Small intestine (tissue), 7 donors: ENCODE measurements at regions not wholly inside any gene's neighbourhood (a gene's known extent, or its start where the extent isn't known, plus 50 kb on each side); places are given as distances from the start of the nearest gene placed in this dataset.

Source experiments
- DNase-seq, 2 donors: peaks; one replicate each; pipeline versions ENCODE4 v3.0.0 to v3.0.0-alpha.2; 2013
- FAIRE-seq: peaks from 2 replicates; lab custom pipeline; 2012; peaks lifted over from hg19 to GRCh38; lab: Jason Lieb, UNC
- H3K27ac ChIP-seq, 3 donors: one replicate each; pipeline ENCODE4 v1.5.1; 2013; ENCODE audit warnings: low read length in 2 of 3, mild to moderate bottlenecking in 2 of 3, control low read depth in 1 of 3, inconsistent platforms in 1 of 3, low read depth in 1 of 3, moderate library complexity in 1 of 3
- H3K27me3 ChIP-seq, 3 donors: one replicate each; pipeline ENCODE4 v1.6.1; 2013; ENCODE audit warnings: low read length in 3 of 3, inconsistent platforms in 1 of 3; ENCODE audit not compliant: control insufficient read depth in 3 of 3, insufficient read depth in 3 of 3
- H3K36me3 ChIP-seq, 3 donors: one replicate each; pipeline ENCODE4 v1.6.1; 2013; ENCODE audit warnings: low read length in 3 of 3, inconsistent platforms in 1 of 3, low read depth in 1 of 3, mild to moderate bottlenecking in 1 of 3, moderate library complexity in 1 of 3; ENCODE audit not compliant: control insufficient read depth in 3 of 3, insufficient read depth in 2 of 3
- H3K4me1 ChIP-seq, 3 donors: one replicate each; pipeline ENCODE4 v1.6.1; 2013; ENCODE audit warnings: low read length in 2 of 3, inconsistent platforms in 1 of 3, low read depth in 1 of 3, mild to moderate bottlenecking in 1 of 3, moderate library complexity in 1 of 3; ENCODE audit not compliant: control insufficient read depth in 3 of 3, insufficient read depth in 2 of 3
- H3K4me3 ChIP-seq, 3 donors: one replicate each; pipeline ENCODE4 v1.5.1; 2013; ENCODE audit warnings: low read length in 3 of 3, control low read depth in 1 of 3, inconsistent platforms in 1 of 3, low read depth in 1 of 3, mild to moderate bottlenecking in 1 of 3, moderate library complexity in 1 of 3
- H3K9me3 ChIP-seq, 2 donors: one replicate each; pipeline ENCODE4 v1.6.1; 2013; ENCODE audit warnings: low read depth in 1 of 2, low read length in 1 of 2; ENCODE audit not compliant: control insufficient read depth in 2 of 2, insufficient read depth in 1 of 2
- WGBS, 3 donors: extraction: QIAGEN DNeasy Blood & Tissue Kit; methylation state at CpG; one replicate each; pipeline ENCODE4 v1.1.7; 2013; 5-methylcytosine and 5-hydroxymethylcytosine counted together
- donor health status: healthy with polysubstance abuse.
- donor health status: control.
- donor health status: control.
- donor health status: Bipolar disorder and iron deficiency.
- donor health status: healthy.

- no peaks in the 10 kb centered on the region for H3K27me3 ChIP-seq
- H3K36me3 ChIP-seq = no peaks in the 10 kb centered on the region
- H3K9me3 ChIP-seq = peaks cover 0 to 2% of the 10 kb centered on the region in 2 donors
- DNase-seq (no peak), FAIRE-seq (no peak)
- H3K4me3 ChIP-seq = no peak overlapping the region
- H3K27ac ChIP-seq = no peak overlapping the region
- WGBS, 3 donors = 48 to 72% (median 53%) methylated on average over 6 of the region's 6 CpGs
- H3K4me1 ChIP-seq = no peaks in the 10 kb centered on the region
Measured at GRCh38 chr17:14593956-14594355, 293.1 kb downstream of the HS3ST3B1 start.

DNA sequence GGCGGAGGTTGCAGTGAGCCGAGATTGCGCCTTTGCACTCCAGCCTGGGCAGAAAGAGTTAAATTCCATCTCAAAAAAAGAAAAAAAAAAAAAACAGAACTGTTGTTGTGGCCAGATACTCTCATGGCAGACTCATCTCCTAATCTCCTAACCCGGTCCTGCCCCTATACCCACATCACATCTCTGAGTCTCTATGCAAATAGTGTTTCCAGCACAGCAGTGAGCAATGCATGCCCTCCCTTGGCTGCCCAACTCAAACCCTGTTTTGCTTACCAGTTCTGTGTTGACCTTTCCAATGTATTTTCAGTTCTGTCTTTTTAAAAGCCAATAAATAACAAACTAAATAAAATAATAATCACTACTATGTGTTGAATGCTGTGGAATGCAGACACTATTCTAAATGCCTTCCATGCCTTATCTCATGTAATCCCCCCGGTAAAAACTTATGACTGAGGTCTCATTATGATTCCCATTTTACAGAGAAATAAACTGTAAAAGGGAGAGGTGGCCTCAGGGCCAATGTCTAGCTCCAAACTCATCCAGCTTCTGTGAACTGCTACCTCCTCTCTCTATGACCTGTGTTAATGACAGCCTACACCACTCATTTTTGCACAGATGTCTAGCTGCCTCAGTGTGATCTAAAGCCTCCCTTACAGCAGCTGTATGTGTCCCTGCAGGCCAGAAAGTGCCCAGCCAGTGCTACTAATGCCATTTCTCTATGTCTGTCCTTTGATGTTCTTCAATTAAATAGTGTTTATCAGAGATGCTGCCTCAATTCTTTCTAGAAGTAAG, 289.8 kb downstream of the HS3ST3B1 start:
- no peak overlapping the region for H3K4me3 ChIP-seq
- FAIRE-seq (no peak), DNase-seq (no peak)
- H3K27me3 ChIP-seq = no peaks in the 10 kb centered on the region
- no peaks in the 10 kb centered on the region for H3K4me1 ChIP-seq
- peaks cover 0 to 2% of the 10 kb centered on the region in 2 donors for H3K9me3 ChIP-seq
- no peak overlapping the region for H3K27ac ChIP-seq
- H3K36me3 ChIP-seq = no peaks in the 10 kb centered on the region
- 82 to 84% (median 82%) methylated on average over 5 of the region's 5 CpGs for WGBS, 3 donors

- no peaks in the 10 kb centered on the region for H3K36me3 ChIP-seq
- H3K4me1 ChIP-seq = no peaks in the 10 kb centered on the region
- FAIRE-seq = no peak
- H3K4me3 ChIP-seq = no peak overlapping the region
- no peak overlapping the region for H3K27ac ChIP-seq
- WGBS, 3 donors = 87 to 97% (median 92%) methylated on average over 4 of the region's 4 CpGs
- DNase-seq = no peak
- no peaks in the 10 kb centered on the region for H3K27me3 ChIP-seq
- H3K9me3 ChIP-seq = no peaks in the 10 kb centered on the region
Measured at GRCh38 chr17:14585099-14585498, 284.2 kb downstream of the HS3ST3B1 start.

DNA sequence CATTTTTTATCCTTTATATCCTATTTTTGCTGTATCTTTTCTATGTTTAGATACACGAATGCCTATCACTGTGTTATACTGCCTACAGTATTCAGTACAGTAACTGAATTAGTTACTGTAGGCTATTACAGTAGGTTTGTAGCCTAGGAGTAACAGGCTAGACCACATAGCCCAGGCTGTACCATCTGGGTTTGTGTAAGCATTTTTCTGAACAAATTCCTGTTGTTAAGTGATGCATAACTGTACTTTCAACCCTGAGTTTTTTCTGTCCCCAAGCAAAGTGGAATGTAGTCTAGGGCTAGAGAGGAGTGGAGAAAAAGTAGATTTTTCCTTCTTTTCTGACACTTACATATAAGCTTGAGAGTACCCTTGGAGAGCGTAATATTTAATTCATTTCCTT, 282.1 kb downstream of the HS3ST3B1 start:
- Histone ChIP-seq H3K27me3 (no peaks in the 10 kb centered on the region), H3K27ac (no peak overlapping the region), H3K36me3 (no peaks in the 10 kb centered on the region), H3K9me3 (no peaks in the 10 kb centered on the region), H3K4me3 (no peak overlapping the region), H3K4me1 (no peaks in the 10 kb centered on the region)
- DNase-seq = no peak
- WGBS, 3 donors = 90 to 98% (median 90%) methylated on average over 2 of the region's 2 CpGs
- no peak for FAIRE-seq

GRCh38 chr17:14581186-14581830, 280.4 kb downstream of the HS3ST3B1 start:
- DNase-seq (no peak), FAIRE-seq (no peak)
- Histone ChIP-seq H3K36me3 (no peaks in the 10 kb centered on the region), H3K9me3 (no peaks in the 10 kb centered on the region), H3K4me3 (no peak overlapping the region), H3K27ac (no peak overlapping the region), H3K27me3 (no peaks in the 10 kb centered on the region), H3K4me1 (no peaks in the 10 kb centered on the region)
- 74 to 83% (median 79%) methylated on average over 10 of the region's 10 CpGs for WGBS, 3 donors

DNA sequence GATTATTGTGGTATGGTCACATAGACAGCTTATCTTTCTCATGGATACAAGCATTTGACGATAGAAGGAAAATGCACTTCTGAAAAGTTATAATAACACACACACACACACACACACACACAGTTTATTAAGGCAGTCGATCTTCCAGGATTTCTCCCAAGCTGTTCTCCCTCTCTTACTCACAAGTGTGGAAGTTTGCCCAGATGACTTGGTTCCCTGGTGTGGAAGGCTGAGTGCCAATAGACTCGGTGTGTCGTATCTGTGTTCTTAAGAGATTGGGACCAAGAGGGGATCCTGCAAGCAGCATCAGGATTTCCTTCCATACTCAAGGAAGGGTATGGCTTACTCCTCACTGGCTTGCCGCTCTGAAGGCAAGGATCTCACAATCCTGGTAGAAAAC, 279.6 kb downstream of the HS3ST3B1 start:
- H3K4me1 ChIP-seq = no peaks in the 10 kb centered on the region
- FAIRE-seq (no peak), DNase-seq (no peak)
- no peak overlapping the region for H3K4me3 ChIP-seq
- no peaks in the 10 kb centered on the region for H3K27me3 ChIP-seq
- H3K9me3 ChIP-seq = no peaks in the 10 kb centered on the region
- 70 to 79% (median 70%) methylated on average over 5 of the region's 5 CpGs for WGBS, 3 donors
- no peak overlapping the region for H3K27ac ChIP-seq
- no peaks in the 10 kb centered on the region for H3K36me3 ChIP-seq

GRCh38 chr17:14579716-14580115, 278.8 kb downstream of the HS3ST3B1 start:
- H3K27ac ChIP-seq = no peak overlapping the region
- H3K27me3 ChIP-seq = no peaks in the 10 kb centered on the region
- H3K9me3 ChIP-seq = no peaks in the 10 kb centered on the region
- WGBS, 3 donors = 54 to 60% (median 55%) methylated on average over 3 of the region's 3 CpGs
- no peak overlapping the region for H3K4me3 ChIP-seq
- DNase-seq (no peak), FAIRE-seq (no peak)
- no peaks in the 10 kb centered on the region for H3K36me3 ChIP-seq
- no peaks in the 10 kb centered on the region for H3K4me1 ChIP-seq

DNA sequence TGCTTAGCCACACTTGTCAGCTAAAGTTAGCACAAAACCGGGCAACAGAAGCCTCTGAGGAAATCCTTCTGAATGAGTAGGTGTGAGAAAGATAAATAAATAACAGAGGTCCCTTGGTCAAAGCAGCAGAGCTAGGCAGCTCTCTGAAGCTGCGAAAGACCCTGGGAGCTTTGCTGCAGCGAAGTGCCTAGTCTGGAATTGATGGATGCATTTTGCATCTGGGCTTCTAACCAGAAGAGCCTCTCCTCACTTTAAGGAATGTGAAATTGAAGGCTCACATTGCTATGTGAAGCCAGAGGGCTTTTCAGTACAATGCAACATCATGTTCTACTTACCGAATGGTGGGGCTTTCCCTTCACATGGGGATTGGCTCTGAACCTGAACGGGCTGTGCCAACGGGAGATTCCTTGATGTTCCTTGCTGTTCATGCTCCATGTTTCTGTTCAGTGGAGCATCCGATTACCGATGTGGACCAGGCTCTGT, 274.6 kb downstream of the HS3ST3B1 start:
- DNase-seq = no peak
- Histone ChIP-seq H3K36me3 (no peaks in the 10 kb centered on the region), H3K4me3 (no peak overlapping the region), H3K4me1 (no peaks in the 10 kb centered on the region), H3K27ac (no peak overlapping the region), H3K9me3 (no peaks in the 10 kb centered on the region), H3K27me3 (no peaks in the 10 kb centered on the region)
- WGBS, 3 donors = 53 to 63% (median 59%) methylated on average over 8 of the region's 8 CpGs
- FAIRE-seq = no peak
